A549 (cell line): ENCODE measurements at regions not wholly inside any gene's neighbourhood (a gene's known extent, or its start where the extent isn't known, plus 50 kb on each side); places are given as distances from the start of the nearest gene placed in this dataset.
A peak's percentile ranks its signal among the peaks of the same experiment; 100 is the strongest.

Experiments used
- ATAC-seq, 2 experiments: fragments of 200-7000 bp in 1 of 2; fragments of >200 bp in 1 of 2; cut with Nextera tagmentation in 1 of 2; cut with Tn5 transposase in 1 of 2; 3 replicates each; pipeline versions ENCODE4 v1.8.0 to v1.9.1; 2018 to 2020; ENCODE audit warnings: mild to moderate bottlenecking in 1 of 2, moderate library complexity in 1 of 2
- CTCF ChIA-PET: fragments of 300-600 bp; sonication (Branson Sonifier 250); formaldehyde crosslinking; extraction: SDS; loops from one replicate; lab custom pipeline; 2021; ENCODE audit warnings: antibody characterized with exemption, inconsistent platforms; lab: Yijun Ruan, JAX
- POLR2A ChIA-PET: fragments of 350-600 bp; formaldehyde crosslinking; extraction: SDS; loops from one replicate; lab custom pipeline; 2021; ENCODE audit warnings: antibody characterized with exemption, inconsistent platforms; lab: Yijun Ruan, JAX
- DNase-seq, 2 experiments: peaks; one replicate each; pipeline versions ENCODE4 v3.0.0 to v3.0.0-alpha.2; 2011 to 2016; ENCODE audit warnings: low read depth in 1 of 2, low spot score in 1 of 2
- FAIRE-seq: peaks from 2 replicates; lab custom pipeline; 2011; peaks lifted over from hg19 to GRCh38; lab: Jason Lieb, UNC
- H3K27ac ChIP-seq, 2 experiments: fragments of >200 bp; sonication (Bioruptor Twin); formaldehyde crosslinking; 3 replicates each; pipeline ENCODE4 v1.5.1; 2016 to 2017
- H3K4me1 ChIP-seq: fragments of >200 bp; sonication (Bioruptor Twin); formaldehyde crosslinking; 3 replicates; pipeline ENCODE4 v1.6.1; 2016
- H3K4me2 ChIP-seq: fragments of >200 bp; sonication (Bioruptor Twin); formaldehyde crosslinking; 3 replicates; pipeline ENCODE4 v1.6.1; 2016
- H3K4me3 ChIP-seq: fragments of >200 bp; sonication (Bioruptor Twin); formaldehyde crosslinking; 3 replicates; pipeline ENCODE4 v1.5.1; 2016
- H3K9me3 ChIP-seq: fragments of >200 bp; sonication (Bioruptor Twin); formaldehyde crosslinking; 3 replicates; pipeline ENCODE4 v1.6.1; 2016
- CBX8 ChIP-seq: fragments of 200-600 bp; sonication (generic); IDR thresholded peaks from 2 replicates; pipeline ENCODE4 v1.6.1; 2016
- CEBPB ChIP-seq, 2 experiments: fragments of >200 bp in 1 of 2; sonication (Bioruptor Twin) in 1 of 2; formaldehyde crosslinking in 1 of 2; IDR thresholded peaks; 2 replicates each; pipeline ENCODE4 v1.6.1; 2012 to 2016
- CHD4 ChIP-seq: fragments of 200-600 bp; sonication (generic); IDR thresholded peaks from 2 replicates; pipeline ENCODE4 v1.6.1; 2016; ENCODE audit warnings: antibody characterized with exemption, mild to moderate bottlenecking, borderline replicate concordance
- CTCF ChIP-seq: fragments of >200 bp; sonication (Bioruptor Twin); formaldehyde crosslinking; IDR thresholded peaks from 3 replicates; pipeline ENCODE4 v1.5.1; 2016
- EHF ChIP-seq: fragments of 250-450 bp; sonication (Bioruptor Pico); IDR thresholded peaks from 2 replicates; pipeline ENCODE4 v1.5.0; 2020; ENCODE audit warnings: mild to moderate bottlenecking
- EHMT2 ChIP-seq: fragments of 200-600 bp; sonication (generic); IDR thresholded peaks from 2 replicates; pipeline ENCODE4 v1.6.1; 2016; ENCODE audit warnings: antibody characterized with exemption, low read depth, mild to moderate bottlenecking, moderate library complexity
- EP300 ChIP-seq, 2 experiments: fragments of >200 bp; sonication (Bioruptor Twin); formaldehyde crosslinking; IDR thresholded peaks; 2 replicates in 1 of 2; 3 replicates in 1 of 2; pipeline ENCODE4 v1.6.1; 2016 to 2017
- HDAC2 ChIP-seq: fragments of 200-600 bp; sonication (generic); IDR thresholded peaks from 2 replicates; pipeline ENCODE4 v1.6.1; 2016
- JUN ChIP-seq, 2 experiments: fragments of >200 bp; sonication (Bioruptor Twin); formaldehyde crosslinking; IDR thresholded peaks; 2 replicates in 1 of 2; 3 replicates in 1 of 2; pipeline ENCODE4 v1.6.1; 2016 to 2017
- JUNB ChIP-seq: fragments of >200 bp; sonication (Bioruptor Twin); formaldehyde crosslinking; IDR thresholded peaks from 2 replicates; pipeline ENCODE4 v1.6.1; 2016
- RAD21 ChIP-seq, 2 experiments: fragments of >200 bp in 1 of 2; sonication (Bioruptor Twin) in 1 of 2; formaldehyde crosslinking in 1 of 2; IDR thresholded peaks in 1 of 2; conservative IDR thresholded peaks in 1 of 2; 2 replicates in 1 of 2; 3 replicates in 1 of 2; pipeline ENCODE4 v1.6.1; 2012 to 2018; ENCODE audit warnings: inconsistent platforms in 1 of 2
- RFX5 ChIP-seq: fragments of 450-650 bp; IDR thresholded peaks from 2 replicates; pipeline ENCODE4 v1.7.1; 2014; ENCODE audit warnings: antibody characterized with exemption, mild to moderate bottlenecking, moderate library complexity
- SMC3 ChIP-seq: fragments of >200 bp; sonication (Bioruptor Twin); formaldehyde crosslinking; IDR thresholded peaks from 3 replicates; pipeline ENCODE4 v1.6.1; 2018; ENCODE audit warnings: inconsistent platforms
- SREBF2 ChIP-seq: fragments of 450-650 bp; IDR thresholded peaks from 2 replicates; pipeline ENCODE4 v1.6.1; 2014; ENCODE audit warnings: mild to moderate bottlenecking, moderate library complexity
- USF2 ChIP-seq: fragments of 450-650 bp; IDR thresholded peaks from 2 replicates; pipeline ENCODE4 v1.6.1; 2014; ENCODE audit warnings: antibody characterized with exemption
- ZFP36 ChIP-seq: fragments of 450-650 bp; IDR thresholded peaks from 2 replicates; pipeline ENCODE4 v1.6.1; 2014; ENCODE audit warnings: borderline replicate concordance; ENCODE audit not compliant: partially characterized antibody
- ZNF302 ChIP-seq: fragments of 250-450 bp; sonication (Bioruptor Pico); IDR thresholded peaks from 2 replicates; pipeline ENCODE4 v1.9.0; 2021; ENCODE audit warnings: inconsistent platforms, mild to moderate bottlenecking, moderate library complexity
- WGBS: methylation state at CpG from one replicate; pipeline ENCODE4 v1.1.6; 2017; ENCODE audit errors: missing lambda C conversion rate; 5-methylcytosine and 5-hydroxymethylcytosine counted together

DNA sequence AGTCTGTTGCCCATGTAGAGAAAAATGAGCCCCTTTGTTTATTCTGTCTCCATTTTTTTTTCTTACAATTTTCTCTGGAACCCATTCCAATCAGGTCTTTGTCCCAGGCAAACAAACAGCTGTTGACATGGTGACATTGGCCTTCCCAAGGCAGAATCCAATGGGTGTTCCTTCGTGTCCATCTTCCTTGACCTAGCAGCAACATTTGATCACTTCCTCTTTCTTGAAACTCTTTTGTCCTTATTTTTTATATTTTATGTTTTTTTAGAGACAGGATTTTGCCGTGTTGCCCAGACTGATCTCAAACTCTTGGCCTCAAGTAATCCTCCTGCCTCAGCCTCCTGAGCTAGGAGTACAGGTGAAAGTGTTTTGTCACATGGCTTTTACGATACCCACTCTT lies 65.4 kb upstream of the CACNA1E start:
- no peak overlapping the region for H3K27ac ChIP-seq
- CTCF ChIA-PET, result interaction anchor here (1.5 to 5.2 kb wide), 2 partner anchors 18 to 228 kb away, joined by 3 to 50 read pairs; no protein-coding TSS in a partner anchor
- DNase-seq (no peak), ATAC-seq (no peak)
- H3K4me3 ChIP-seq, result no peak overlapping the region
- no peak overlapping the region for H3K4me2 ChIP-seq
- WGBS, result 15% methylated on average over 3 of the region's 3 CpGs
- POLR2A ChIA-PET, result no interaction called here
- TF ChIP-seq CEBPB (IDR thresholded peaks at IDR 0.05) (no peak), JUN (IDR thresholded peaks at IDR 0.05) (no peak), USF2 (no peak), EHMT2 (no peak), CHD4 (no peak), EHF (CRISPR knock-in tag) (no peak), EP300 (IDR thresholded peaks at IDR 0.05) (no peak), HDAC2 (no peak), RFX5 (no peak), ZNF302 (CRISPR knock-in tag) (no peak), JUNB (no peak)
- TF ChIP-seq, all 56 proteins: peak for 0
- Histone ChIP-seq H3K9me3 (no peaks in the 10 kb centered on the region), H3K4me1 (no peaks in the 10 kb centered on the region)
- no peak for FAIRE-seq

DNA sequence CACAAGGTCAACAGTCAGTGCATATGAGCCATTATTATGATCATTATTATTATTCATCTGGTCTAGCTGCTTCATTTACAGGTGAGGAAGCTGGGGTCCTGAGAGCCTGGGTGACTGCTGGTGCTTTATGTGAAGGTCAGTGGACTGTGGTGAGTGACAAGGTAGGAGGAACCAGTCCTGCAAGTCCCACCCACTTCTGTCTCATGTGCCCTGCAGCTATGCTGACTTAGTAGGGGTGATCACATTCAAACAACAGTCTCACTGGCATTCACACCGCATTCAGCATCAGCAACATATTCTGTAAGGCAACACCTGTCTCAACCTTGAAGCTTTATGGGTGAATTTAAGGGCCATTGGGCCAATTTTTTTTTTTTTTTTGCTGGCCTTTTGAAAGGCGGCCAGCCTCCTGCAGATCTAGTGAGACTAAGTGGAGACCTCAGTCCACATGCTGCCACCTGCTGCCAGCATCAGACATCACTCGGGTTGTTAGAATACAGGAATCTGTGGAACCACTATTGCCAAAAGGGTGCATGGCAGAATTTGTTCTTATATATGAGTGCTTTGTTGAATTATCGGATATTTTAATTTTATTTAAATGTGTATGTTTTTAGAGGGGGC lies 59.9 kb upstream of the CACNA1E start:
- peak; percentile 52 to 83; a peak in 3 of 6 replicates for ATAC-seq
- POLR2A ChIA-PET, result no interaction called here
- Histone ChIP-seq H3K4me1 (no peaks in the 10 kb centered on the region), H3K4me3 (no peak overlapping the region)
- no peak for FAIRE-seq
- DNase-seq, result peak; percentile 51 to 61
- TF ChIP-seq SMC3, result peak; percentile 67
- no peak for TF ChIP-seq ZFP36
- TF ChIP-seq RAD21 (conservative IDR thresholded peaks at IDR 0.05 in 1 of 2, IDR thresholded peaks at IDR 0.05 in 1 of 2), result peak; percentile 53 to 55
- peak; percentile 61 for TF ChIP-seq CTCF
- TF ChIP-seq, all 56 proteins: peak for 3
- no peak overlapping the region for H3K4me2 ChIP-seq
- no peaks in the 10 kb centered on the region for H3K9me3 ChIP-seq
- CTCF ChIA-PET, result interaction anchor here (0.6 to 3.1 kb wide), 20 partner anchors 10 to 1581 kb away, joined by 3 to 65 read pairs (median 4); no protein-coding TSS in a partner anchor
- no peak overlapping the region for H3K27ac ChIP-seq
- WGBS, result 3% methylated on average over 4 of the region's 4 CpGs

DNA sequence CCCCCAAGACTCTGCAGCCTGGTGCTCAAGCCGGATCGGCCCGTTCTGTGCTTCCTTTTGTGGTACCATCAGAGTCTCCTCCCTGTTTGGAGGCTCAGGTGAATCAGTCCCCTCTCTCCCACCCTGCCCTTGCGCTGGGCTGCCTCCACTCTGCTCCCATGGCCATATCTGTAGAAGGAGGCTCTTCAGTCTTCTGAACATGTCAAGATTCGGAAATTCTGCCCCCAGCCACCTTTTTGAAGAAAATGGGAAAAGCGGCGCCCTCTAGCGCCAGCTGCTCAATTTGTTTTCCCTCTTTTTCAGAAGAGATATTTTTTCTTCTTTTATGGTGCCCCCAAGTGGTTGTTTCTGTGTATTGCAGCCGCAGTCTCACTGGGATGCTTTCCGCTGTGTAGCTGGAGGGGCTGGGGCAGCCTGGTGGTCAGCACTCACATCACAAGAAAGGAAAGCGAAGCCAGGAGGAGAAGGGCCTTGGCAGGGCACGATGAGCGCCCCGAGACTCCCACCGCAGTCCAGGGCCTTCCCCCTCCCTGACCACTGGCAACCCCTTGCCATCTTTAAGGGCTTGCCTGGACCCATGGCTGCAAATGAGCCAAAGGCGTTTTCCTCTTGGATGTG lies 58.4 kb upstream of the CACNA1E start:
- CTCF ChIA-PET, result interaction anchor here (0.6 to 7.8 kb wide), 45 partner anchors 8 to 924 kb away, joined by 3 to 188 read pairs (median 5); no protein-coding TSS in a partner anchor

More for the DNA sequence above, 58.4 kb upstream of the CACNA1E start:
- peak overlapping the region; percentile 28; the same call in 1 of the 3 replicates for H3K4me3 ChIP-seq
- ATAC-seq, result peak; percentile 80 to 93
- H3K9me3 ChIP-seq, result no peaks in the 10 kb centered on the region
- H3K27ac ChIP-seq, result no peak overlapping the region
- no peaks in the 10 kb centered on the region for H3K4me1 ChIP-seq
- no peak for FAIRE-seq
- WGBS, result 11% methylated on average over 14 of the region's 16 CpGs
- H3K4me2 ChIP-seq, result peak overlapping the region; percentile 78
- peak; percentile 70 to 73 for DNase-seq
- TF ChIP-seq SMC3, result peak; percentile 98
- no peak for TF ChIP-seq SREBF2
- no peak for TF ChIP-seq CBX8
- peak; percentile 92 to 97 for TF ChIP-seq RAD21 (conservative IDR thresholded peaks at IDR 0.05 in 1 of 2, IDR thresholded peaks at IDR 0.05 in 1 of 2)
- peak; percentile 100 for TF ChIP-seq CTCF
- POLR2A ChIA-PET, result no interaction called here
